SK-N-SH (cell line): ENCODE measurements at regions not wholly inside any gene's neighbourhood (a gene's known extent, or its start where the extent isn't known, plus 50 kb on each side); places are given as distances from the start of the nearest gene placed in this dataset.

Experiments used
- CTCF ChIA-PET: fragments of 300-600, 350-600 bp; formaldehyde crosslinking; extraction: SDS; loops from one replicate; lab custom pipeline; 2021; lab: Yijun Ruan, JAX
- POLR2A ChIA-PET: fragments of 350-600 bp; sonication (Branson Sonifier 250); formaldehyde crosslinking; extraction: SDS; loops from one replicate; lab custom pipeline; 2020; ENCODE audit warnings: antibody characterized with exemption, inconsistent platforms; lab: Yijun Ruan, JAX
- DNase-seq: peaks from one replicate; pipeline ENCODE4 v3.0.0; 2012
- H2AFZ ChIP-seq: fragments of 200-600 bp; sonication (generic); 2 replicates; pipeline ENCODE4 v1.8.1; 2016; ENCODE audit warnings: antibody characterized with exemption, mild to moderate bottlenecking, low read depth
- H3F3A ChIP-seq: fragments of 200-600 bp; sonication (generic); replicated peaks from 2 replicates; pipeline ENCODE3; 2016; ENCODE audit warnings: antibody characterized with exemption, mild to moderate bottlenecking; ENCODE audit not compliant: insufficient read depth
- H3K27ac ChIP-seq, 2 experiments: fragments of 200-500 bp in 1 of 2; fragments of 200-600 bp in 1 of 2; sonication (Bioruptor generic) in 1 of 2; sonication (generic), shearing (Covaris generic) in 1 of 2; 2 replicates each; pipeline versions ENCODE4 v1.5.1 to v1.6.1; 2014 to 2016; ENCODE audit warnings: low read depth in 2 of 2, inconsistent platforms in 1 of 2, low read length in 1 of 2, mild to moderate bottlenecking in 1 of 2, mixed read lengths in 1 of 2
- H3K27me3 ChIP-seq: fragments of 200-600 bp; sonication (generic), shearing (Covaris generic); 2 replicates; pipeline ENCODE4 v1.6.1; 2016; ENCODE audit warnings: mixed run types; ENCODE audit not compliant: insufficient read depth
- H3K36me3 ChIP-seq, 2 experiments: fragments of 200-500 bp in 1 of 2; fragments of 200-600 bp in 1 of 2; sonication (Bioruptor generic) in 1 of 2; sonication (generic) in 1 of 2; replicated peaks in 1 of 2; 2 replicates each; pipeline versions ENCODE3 to v1.5.1; 2014 to 2016; ENCODE audit warnings: low read length in 1 of 2, mild to moderate bottlenecking in 1 of 2; ENCODE audit not compliant: insufficient read depth in 2 of 2, control insufficient read depth in 1 of 2
- H3K4me1 ChIP-seq, 2 experiments: fragments of 200-500 bp in 1 of 2; fragments of 200-600 bp in 1 of 2; sonication (Bioruptor generic) in 1 of 2; sonication (generic), shearing (Covaris generic) in 1 of 2; 2 replicates each; pipeline versions ENCODE4 v1.5.1 to v1.6.1; 2014 to 2016; ENCODE audit warnings: low read depth in 1 of 2, low read length in 1 of 2, mixed run types in 1 of 2; ENCODE audit not compliant: insufficient read depth in 2 of 2, control insufficient read depth in 1 of 2
- H3K4me2 ChIP-seq: fragments of 200-600 bp; sonication (generic), shearing (Covaris generic); 2 replicates; pipeline ENCODE4 v1.6.1; 2017; ENCODE audit warnings: mixed run types
- H3K4me3 ChIP-seq, 2 experiments: fragments of 200-500 bp in 1 of 2; fragments of 200-600 bp in 1 of 2; sonication (Bioruptor generic) in 1 of 2; sonication (generic), shearing (Covaris generic) in 1 of 2; 2 replicates each; pipeline versions ENCODE4 v1.5.1 to v1.8.1; 2014 to 2016; ENCODE audit warnings: low read depth in 2 of 2, inconsistent platforms in 1 of 2, low read length in 1 of 2, mild to moderate bottlenecking in 1 of 2, mixed read lengths in 1 of 2, moderate library complexity in 1 of 2
- H3K79me2 ChIP-seq: fragments of 200-600 bp; sonication (generic); 2 replicates; pipeline ENCODE4 v1.8.1; 2017; ENCODE audit warnings: mild to moderate bottlenecking; ENCODE audit not compliant: insufficient read depth
- H3K9ac ChIP-seq: fragments of 200-600 bp; sonication (generic); 2 replicates; pipeline ENCODE4 v1.6.1; 2017; ENCODE audit warnings: mixed run types
- H3K9me2 ChIP-seq: fragments of 200-600 bp; sonication (generic); 2 replicates; pipeline ENCODE4 v1.6.1; 2017; ENCODE audit warnings: mixed run types
- H3K9me3 ChIP-seq: fragments of 200-600 bp; sonication (generic); 2 replicates; pipeline ENCODE4 v1.6.1; 2017; ENCODE audit warnings: mixed run types, mild to moderate bottlenecking, moderate library complexity
- H4K20me1 ChIP-seq: fragments of 200-600 bp; sonication (generic); 2 replicates; pipeline ENCODE4 v1.6.1; 2017; ENCODE audit warnings: mild to moderate bottlenecking, mixed run types; ENCODE audit not compliant: insufficient read depth
- CHD2 ChIP-seq: fragments of 150-350 bp; IDR thresholded peaks from 2 replicates; pipeline ENCODE4 v1.6.1; 2018; ENCODE audit warnings: low read length; ENCODE audit not compliant: partially characterized antibody
- EZH2phosphoT487 ChIP-seq: fragments of 200-600 bp; sonication (generic); IDR thresholded peaks from 2 replicates; pipeline ENCODE4 v1.6.1; 2017; ENCODE audit warnings: low read depth, mixed run types, mild to moderate bottlenecking, antibody characterized with exemption, moderate library complexity, borderline replicate concordance
- FOSL2 ChIP-seq: IDR thresholded peaks from 2 replicates; pipeline ENCODE4 v1.4.0; 2012; ENCODE audit warnings: low read depth, mild to moderate bottlenecking, moderate library complexity, borderline replicate concordance
- FOXJ3 ChIP-seq: sonication (generic); formaldehyde crosslinking; IDR thresholded peaks from 2 replicates; pipeline ENCODE4 v1.5.1; 2020; ENCODE audit warnings: mild to moderate bottlenecking, missing genetic modification reagents
- FOXM1 ChIP-seq: IDR thresholded peaks from 2 replicates; pipeline ENCODE4 v1.4.0; 2012; ENCODE audit warnings: low read depth, mild to moderate bottlenecking
- GABPA ChIP-seq: IDR thresholded peaks from 2 replicates; pipeline ENCODE4 v1.4.0; 2012; ENCODE audit warnings: low read depth, mild to moderate bottlenecking
- JUND ChIP-seq: IDR thresholded peaks from 2 replicates; pipeline ENCODE4 v1.4.0; 2012
- MXI1 ChIP-seq: IDR thresholded peaks from 2 replicates; pipeline ENCODE4 v1.6.1; 2012; ENCODE audit warnings: mild to moderate bottlenecking, low read depth, low read length, improper control_type of control experiment
- NFIC ChIP-seq: IDR thresholded peaks from 2 replicates; pipeline ENCODE4 v1.4.0; 2012; ENCODE audit warnings: borderline replicate concordance
- NRF1 ChIP-seq: IDR thresholded peaks from 2 replicates; pipeline ENCODE4 v1.6.1; 2012; ENCODE audit warnings: low read depth, mild to moderate bottlenecking, low read length
- RAD21 ChIP-seq: IDR thresholded peaks from 2 replicates; pipeline ENCODE4 v1.6.1; 2012; ENCODE audit warnings: mild to moderate bottlenecking, low read length
- RFX5 ChIP-seq: IDR thresholded peaks from 2 replicates; pipeline ENCODE4 v1.6.1; 2012; ENCODE audit warnings: mild to moderate bottlenecking, improper control_type of control experiment, low read length
- RXRA ChIP-seq: IDR thresholded peaks from 2 replicates; pipeline ENCODE4 v1.4.0; 2012; ENCODE audit warnings: low read depth, mild to moderate bottlenecking, borderline replicate concordance
- SMC3 ChIP-seq: IDR thresholded peaks from 2 replicates; pipeline ENCODE4 v1.6.1; 2012; ENCODE audit warnings: low read depth, low read length, improper control_type of control experiment
- TCF12 ChIP-seq: IDR thresholded peaks from 2 replicates; pipeline ENCODE4 v1.4.0; 2012
- TEAD4 ChIP-seq: IDR thresholded peaks from 2 replicates; pipeline ENCODE4 v1.4.0; 2012; ENCODE audit warnings: mild to moderate bottlenecking, borderline replicate concordance; ENCODE audit not compliant: insufficient read depth
- USF1 ChIP-seq: IDR thresholded peaks from 2 replicates; pipeline ENCODE4 v1.4.0; 2012; ENCODE audit warnings: low read depth, borderline replicate concordance
- WGBS: methylation state at CpG from one replicate; pipeline ENCODE4 v1.1.6; 2017; ENCODE audit warnings: low lambda C conversion rate; 5-methylcytosine and 5-hydroxymethylcytosine counted together
- TF ChIP-seq, protein P1 (sequence below): fragments of 150-350 bp; IDR thresholded peaks from 2 replicates; pipeline ENCODE4 v1.6.1; 2016; ENCODE audit warnings: mild to moderate bottlenecking, low read depth, low read length

DNA sequence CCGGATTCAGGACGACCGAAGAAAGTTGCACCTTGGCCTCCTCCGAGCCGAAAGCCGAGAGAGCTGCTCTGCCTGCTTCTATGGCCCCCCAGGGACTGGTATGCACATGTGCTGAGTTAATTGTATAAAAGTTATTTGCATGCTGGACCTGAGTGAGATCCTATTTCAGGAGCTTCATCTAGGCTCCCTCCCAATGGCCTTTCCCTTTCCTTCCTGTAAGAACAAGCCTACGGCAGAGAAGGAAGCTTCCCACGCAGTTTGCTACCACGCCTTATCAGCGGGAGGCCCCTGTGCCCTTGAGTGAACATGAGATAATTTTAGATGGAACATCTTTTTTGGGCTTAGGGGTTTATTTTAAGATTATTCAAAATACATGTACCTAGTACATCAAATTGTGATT lies 65.9 kb downstream of the RIN2 start:
- H3K79me2 ChIP-seq, result no peaks in the 10 kb centered on the region
- H4K20me1 ChIP-seq, result no peaks in the 10 kb centered on the region
- peaks cover 0 to 4% of the 10 kb centered on the region in 2 experiments for H3K36me3 ChIP-seq
- H3K9ac ChIP-seq, result no peak overlapping the region
- H2AFZ ChIP-seq, result no peak overlapping the region
- no peaks in the 10 kb centered on the region for H3K27me3 ChIP-seq
- ChIA-PET CTCF (no interaction called here), POLR2A (no interaction called here)
- H3K4me1 ChIP-seq, result peaks cover 6 to 23% of the 10 kb centered on the region in 2 experiments; a peak in 2 of 4 replicates
- H3K9me2 ChIP-seq, result no peaks in the 10 kb centered on the region
- no peaks in the 10 kb centered on the region for H3F3A ChIP-seq
- 89% methylated on average over 10 of the region's 10 CpGs for WGBS
- no peaks in the 10 kb centered on the region for H3K9me3 ChIP-seq
- no peak overlapping the region for H3K4me3 ChIP-seq
- no peak overlapping the region for H3K27ac ChIP-seq
- TF ChIP-seq, protein P1, sequence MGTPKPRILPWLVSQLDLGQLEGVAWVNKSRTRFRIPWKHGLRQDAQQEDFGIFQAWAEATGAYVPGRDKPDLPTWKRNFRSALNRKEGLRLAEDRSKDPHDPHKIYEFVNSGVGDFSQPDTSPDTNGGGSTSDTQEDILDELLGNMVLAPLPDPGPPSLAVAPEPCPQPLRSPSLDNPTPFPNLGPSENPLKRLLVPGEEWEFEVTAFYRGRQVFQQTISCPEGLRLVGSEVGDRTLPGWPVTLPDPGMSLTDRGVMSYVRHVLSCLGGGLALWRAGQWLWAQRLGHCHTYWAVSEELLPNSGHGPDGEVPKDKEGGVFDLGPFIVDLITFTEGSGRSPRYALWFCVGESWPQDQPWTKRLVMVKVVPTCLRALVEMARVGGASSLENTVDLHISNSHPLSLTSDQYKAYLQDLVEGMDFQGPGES, result no peak
- no peak for TF ChIP-seq RFX5
- H3K4me2 ChIP-seq, result no peak overlapping the region
- no peak for DNase-seq

DNA sequence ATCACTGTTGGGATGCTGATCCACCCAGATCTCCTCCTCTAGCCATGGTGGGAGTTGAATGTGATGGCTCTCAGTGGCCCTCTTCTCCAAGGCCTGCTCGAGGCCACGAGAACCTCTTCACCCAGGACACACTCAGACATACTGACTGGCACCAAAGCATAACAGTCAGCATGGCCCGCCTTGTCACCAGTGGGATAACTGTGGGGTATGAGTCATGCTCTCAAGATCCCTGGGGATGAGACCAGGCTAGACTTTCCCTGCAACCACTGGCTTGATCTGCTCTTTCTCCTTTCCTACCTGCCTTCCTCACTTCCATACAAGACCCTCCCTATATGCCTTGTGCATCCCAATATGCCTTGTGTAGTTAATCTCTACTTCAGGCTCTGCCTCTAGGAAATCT lies 66.8 kb downstream of the RIN2 start:
- H3F3A ChIP-seq, result no peaks in the 10 kb centered on the region
- H3K4me2 ChIP-seq, result no peak overlapping the region
- H3K9me3 ChIP-seq, result no peaks in the 10 kb centered on the region
- no peak overlapping the region for H3K4me3 ChIP-seq
- no peaks in the 10 kb centered on the region for H3K27me3 ChIP-seq
- ChIA-PET CTCF (no interaction called here), POLR2A (no interaction called here)
- no peak overlapping the region for H2AFZ ChIP-seq
- no peak overlapping the region for H3K9ac ChIP-seq
- WGBS, result 94% methylated on average over 3 of the region's 3 CpGs
- no peaks in the 10 kb centered on the region for H4K20me1 ChIP-seq
- H3K9me2 ChIP-seq, result no peaks in the 10 kb centered on the region
- no peaks in the 10 kb centered on the region for H3K79me2 ChIP-seq
- no peak overlapping the region for H3K27ac ChIP-seq
- TF ChIP-seq RAD21 (no peak), FOSL2 (no peak), MXI1 (no peak), FOXJ3 (CRISPR knock-in tag) (no peak), USF1 (no peak), FOXM1 (no peak), SMC3 (no peak)
- no peaks in the 10 kb centered on the region for H3K36me3 ChIP-seq
- H3K4me1 ChIP-seq, result peaks cover 6 to 26% of the 10 kb centered on the region in 2 experiments; a peak in 2 of 4 replicates
- no peak for DNase-seq

- Histone ChIP-seq H3K27me3 (no peaks in the 10 kb centered on the region), H3K4me1 (peaks cover 6 to 22% of the 10 kb centered on the region in 2 experiments; a peak in 2 of 4 replicates), H4K20me1 (no peaks in the 10 kb centered on the region), H3K4me3 (no peak overlapping the region), H3K9ac (no peak overlapping the region), H3F3A (no peaks in the 10 kb centered on the region), H2AFZ (no peak overlapping the region), H3K9me3 (no peaks in the 10 kb centered on the region), H3K36me3 (no peaks in the 10 kb centered on the region), H3K79me2 (no peaks in the 10 kb centered on the region), H3K9me2 (no peaks in the 10 kb centered on the region), H3K27ac (no peak overlapping the region), H3K4me2 (no peak overlapping the region)
- 87% methylated on average over 3 of the region's 3 CpGs for WGBS
- ChIA-PET POLR2A (no interaction called here), CTCF (interaction anchor here (1.2 to 1.5 kb wide), 3 partner anchors 41 to 168 kb away, joined by 3 to 5 read pairs (median 4); no protein-coding TSS in a partner anchor)
- no peak for DNase-seq
- TF ChIP-seq, protein P1, result no peak
- TF ChIP-seq NRF1, result no peak
- TF ChIP-seq JUND, result no peak
- TF ChIP-seq NFIC, result no peak
- no peak for TF ChIP-seq CHD2
- no peak for TF ChIP-seq RXRA
- no peak for TF ChIP-seq GABPA
- no peak for TF ChIP-seq EZH2phosphoT487
- TF ChIP-seq TEAD4, result no peak
- no peak for TF ChIP-seq FOXJ3 (CRISPR knock-in tag)
- TF ChIP-seq USF1, result no peak
- TF ChIP-seq TCF12, result no peak
Observed at GRCh38 chr20:19826179-19826914, 68.3 kb downstream of the RIN2 start.
